Osteoblast (primary cell): ENCODE measurements at regions not wholly inside any gene's neighbourhood (a gene's known extent, or its start where the extent isn't known, plus 50 kb on each side); places are given as distances from the start of the nearest gene placed in this dataset.

ENCODE experiments used
- DNase-seq: peaks from one replicate; pipeline ENCODE4 v3.0.0; 2011; ENCODE audit warnings: low spot score, mixed read lengths; ENCODE audit not compliant: insufficient read length; ENCODE audit errors: missing footprints
- H2AFZ ChIP-seq: 2 replicates; pipeline ENCODE4 v1.6.0; 2011; ENCODE audit warnings: mild to moderate bottlenecking, low read length
- H3K27ac ChIP-seq: 2 replicates; pipeline ENCODE4 v1.5.1; 2011; ENCODE audit warnings: mild to moderate bottlenecking, low read depth, low read length, moderate library complexity
- H3K27me3 ChIP-seq: 2 replicates; pipeline ENCODE4 v1.6.0; 2012; ENCODE audit warnings: mild to moderate bottlenecking, control low read depth, inconsistent platforms, low read length, moderate library complexity; ENCODE audit not compliant: insufficient read depth
- H3K36me3 ChIP-seq: 2 replicates; pipeline ENCODE4 v1.5.1; 2011; ENCODE audit warnings: mild to moderate bottlenecking, low read length, control low read depth, moderate library complexity; ENCODE audit not compliant: insufficient read depth
- H3K4me1 ChIP-seq: 2 replicates; pipeline ENCODE4 v1.5.1; 2011; ENCODE audit warnings: mild to moderate bottlenecking, low read length, control low read depth, moderate library complexity; ENCODE audit not compliant: insufficient read depth
- H3K4me2 ChIP-seq: 2 replicates; pipeline ENCODE4 v1.6.0; 2011; ENCODE audit warnings: mild to moderate bottlenecking, low read length; ENCODE audit not compliant: insufficient read depth
- H3K4me3 ChIP-seq: fragments of 200-600 bp; sonication (generic); 3 replicates; pipeline ENCODE4 v1.5.1; 2012; ENCODE audit warnings: mild to moderate bottlenecking, low read length, inconsistent platforms; ENCODE audit not compliant: insufficient read depth
- H3K79me2 ChIP-seq: 2 replicates; pipeline ENCODE4 v1.6.0; 2012; ENCODE audit warnings: mild to moderate bottlenecking, low read length, control low read depth, inconsistent platforms; ENCODE audit not compliant: insufficient read depth
- H3K9me3 ChIP-seq: 2 replicates; pipeline ENCODE4 v1.5.1; 2011; ENCODE audit warnings: low read depth, low read length, control low read depth
- H4K20me1 ChIP-seq: 2 replicates; pipeline ENCODE4 v1.6.0; 2012; ENCODE audit warnings: mild to moderate bottlenecking, low read length, control low read depth; ENCODE audit not compliant: insufficient read depth
- CTCF ChIP-seq: IDR thresholded peaks from 2 replicates; pipeline ENCODE4 v1.5.1; 2011; ENCODE audit warnings: mild to moderate bottlenecking, low read depth, low read length, moderate library complexity; ENCODE audit errors: extremely low read depth

- Histone ChIP-seq H4K20me1 (no peaks in the 10 kb centered on the region), H3K36me3 (no peaks in the 10 kb centered on the region), H3K4me3 (no peak overlapping the region), H3K27ac (no peak overlapping the region), H3K4me1 (no peaks in the 10 kb centered on the region), H3K9me3 (no peaks in the 10 kb centered on the region), H3K79me2 (no peaks in the 10 kb centered on the region), H2AFZ (no peak overlapping the region), H3K27me3 (no peaks in the 10 kb centered on the region), H3K4me2 (no peak overlapping the region)
- TF ChIP-seq CTCF, result no peak
- DNase-seq, result no peak
Measured at GRCh38 chr11:41983475-41983874, 524.0 kb upstream of the LRRC4C start.

DNA sequence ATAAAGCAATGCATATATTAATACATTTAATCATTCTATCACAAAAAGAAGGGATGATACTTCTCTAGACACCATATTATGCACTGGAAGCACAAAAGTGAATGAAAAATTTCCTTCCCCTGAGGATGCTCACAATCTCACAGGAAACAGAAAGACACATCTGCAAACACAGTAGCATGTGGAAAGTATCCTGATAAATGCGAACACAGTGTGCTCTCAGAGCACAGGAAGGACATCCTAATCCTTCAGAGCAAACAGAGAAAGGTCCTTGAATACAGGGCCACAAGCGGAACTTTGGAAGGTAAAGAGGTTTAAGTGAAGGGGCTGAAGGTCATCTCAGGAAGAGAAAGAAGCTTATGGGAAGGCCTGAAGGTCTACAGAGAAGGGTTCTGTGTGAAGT is 524.6 kb upstream of the LRRC4C start:
- Histone ChIP-seq H3K27me3 (no peaks in the 10 kb centered on the region), H2AFZ (no peak overlapping the region), H3K79me2 (no peaks in the 10 kb centered on the region), H3K27ac (no peak overlapping the region), H3K4me2 (no peak overlapping the region), H4K20me1 (no peaks in the 10 kb centered on the region), H3K36me3 (no peaks in the 10 kb centered on the region), H3K4me3 (no peak overlapping the region), H3K9me3 (no peaks in the 10 kb centered on the region), H3K4me1 (no peaks in the 10 kb centered on the region)
- no peak for TF ChIP-seq CTCF
- no peak for DNase-seq

DNA sequence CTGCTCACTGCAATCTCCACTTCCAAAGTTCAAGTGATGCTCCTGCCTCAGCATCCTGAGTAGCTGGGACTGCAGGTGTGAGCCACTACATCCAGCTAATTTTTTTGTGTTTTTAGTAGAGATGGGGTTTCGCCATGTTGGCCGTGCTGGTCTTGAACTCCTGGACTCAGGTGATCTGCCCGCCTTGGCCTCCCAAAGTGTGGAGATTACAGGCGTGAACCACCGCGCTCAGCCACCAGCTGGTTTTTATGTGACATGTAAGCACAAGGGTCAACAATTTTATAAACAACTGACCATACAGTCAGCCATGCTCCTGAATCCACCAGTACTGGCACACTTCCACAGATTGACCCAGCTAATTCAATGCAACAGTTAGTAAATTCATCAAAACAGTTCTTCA is 526.3 kb upstream of the LRRC4C start:
- no peak for TF ChIP-seq CTCF
- Histone ChIP-seq H3K79me2 (no peaks in the 10 kb centered on the region), H3K36me3 (no peaks in the 10 kb centered on the region), H4K20me1 (no peaks in the 10 kb centered on the region), H2AFZ (no peak overlapping the region), H3K4me3 (no peak overlapping the region), H3K27ac (no peak overlapping the region), H3K27me3 (no peaks in the 10 kb centered on the region), H3K9me3 (no peaks in the 10 kb centered on the region), H3K4me2 (no peak overlapping the region), H3K4me1 (no peaks in the 10 kb centered on the region)
- no peak for DNase-seq

- H3K36me3 ChIP-seq, result no peaks in the 10 kb centered on the region
- H3K4me1 ChIP-seq, result no peaks in the 10 kb centered on the region
- H2AFZ ChIP-seq, result no peak overlapping the region
- H3K9me3 ChIP-seq, result no peaks in the 10 kb centered on the region
- H3K4me2 ChIP-seq, result no peak overlapping the region
- no peak for DNase-seq
- H4K20me1 ChIP-seq, result no peaks in the 10 kb centered on the region
- H3K27me3 ChIP-seq, result no peaks in the 10 kb centered on the region
- H3K4me3 ChIP-seq, result no peak overlapping the region
- no peak overlapping the region for H3K27ac ChIP-seq
- TF ChIP-seq CTCF, result no peak
- H3K79me2 ChIP-seq, result no peaks in the 10 kb centered on the region
Measured at GRCh38 chr11:41988951-41989572, 529.6 kb upstream of the LRRC4C start.
